ENCODE measurements at regions not wholly inside any gene's neighbourhood (a gene's known extent, or its start where the extent isn't known, plus 50 kb on each side); places are given as distances from the start of the nearest gene placed in this dataset.

DNA sequence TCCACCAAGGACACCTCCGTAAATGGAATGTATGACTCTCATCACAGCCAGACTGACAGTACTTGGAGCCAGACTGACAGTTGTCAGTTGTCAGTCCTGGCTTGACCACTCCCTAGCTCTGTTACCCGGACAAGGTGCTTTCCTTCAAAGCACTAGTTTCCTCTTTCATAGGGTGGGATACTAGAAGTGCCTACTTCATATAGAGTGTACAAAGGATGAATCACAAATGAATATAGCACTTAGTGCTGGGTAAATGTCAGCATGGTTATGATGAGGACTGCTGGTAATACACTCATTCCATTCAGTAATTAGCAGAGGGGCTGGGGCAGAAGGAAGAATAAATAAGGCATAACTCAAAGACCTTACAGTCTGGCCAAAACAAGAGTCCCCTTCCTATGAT is 91.4 kb downstream of the ARL4C start:
- TF ChIP-seq, protein P1, sequence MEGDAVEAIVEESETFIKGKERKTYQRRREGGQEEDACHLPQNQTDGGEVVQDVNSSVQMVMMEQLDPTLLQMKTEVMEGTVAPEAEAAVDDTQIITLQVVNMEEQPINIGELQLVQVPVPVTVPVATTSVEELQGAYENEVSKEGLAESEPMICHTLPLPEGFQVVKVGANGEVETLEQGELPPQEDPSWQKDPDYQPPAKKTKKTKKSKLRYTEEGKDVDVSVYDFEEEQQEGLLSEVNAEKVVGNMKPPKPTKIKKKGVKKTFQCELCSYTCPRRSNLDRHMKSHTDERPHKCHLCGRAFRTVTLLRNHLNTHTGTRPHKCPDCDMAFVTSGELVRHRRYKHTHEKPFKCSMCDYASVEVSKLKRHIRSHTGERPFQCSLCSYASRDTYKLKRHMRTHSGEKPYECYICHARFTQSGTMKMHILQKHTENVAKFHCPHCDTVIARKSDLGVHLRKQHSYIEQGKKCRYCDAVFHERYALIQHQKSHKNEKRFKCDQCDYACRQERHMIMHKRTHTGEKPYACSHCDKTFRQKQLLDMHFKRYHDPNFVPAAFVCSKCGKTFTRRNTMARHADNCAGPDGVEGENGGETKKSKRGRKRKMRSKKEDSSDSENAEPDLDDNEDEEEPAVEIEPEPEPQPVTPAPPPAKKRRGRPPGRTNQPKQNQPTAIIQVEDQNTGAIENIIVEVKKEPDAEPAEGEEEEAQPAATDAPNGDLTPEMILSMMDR (optimal IDR thresholded peaks at IDR 0.05 in 1 of 3, IDR thresholded peaks at IDR 0.05 in 1 of 3, conservative IDR thresholded peaks at IDR 0.05 in 1 of 3; ENCODE audit: extremely low read depth in 1 of 3, insufficient read depth in 2 of 3, low read length in 3 of 3), result no peak
- no peak for TF ChIP-seq EZH2 (IDR thresholded peaks at IDR 0.05; ENCODE audit: low read length)

Data from keratinocyte (primary cell).